Right atrium auricular region (tissue), 2 donors: ENCODE measurements at regions not wholly inside any gene's neighbourhood (a gene's known extent, or its start where the extent isn't known, plus 50 kb on each side); places are given as distances from the start of the nearest gene placed in this dataset.

Experiments used
- DNase-seq: peaks from one replicate; pipeline ENCODE4 v3.0.0-alpha.2; 2019; ENCODE audit warnings: low spot score
- H3K27ac ChIP-seq, 2 donors: fragments of 200-600 bp; sonication (generic); 1 replicate in 1 of 2; 2 replicates in 1 of 2; pipeline ENCODE4 v1.5.1; 2016 to 2019
- H3K27me3 ChIP-seq, 2 donors: fragments of 200-600 bp; sonication (generic); one replicate each; pipeline versions ENCODE4 v1.5.1 to v1.6.0; 2017 to 2019
- H3K36me3 ChIP-seq: fragments of 200-600 bp; sonication (generic); one replicate; pipeline ENCODE4 v1.5.1; 2016
- H3K4me1 ChIP-seq, 2 donors: fragments of 200-600 bp; sonication (generic); one replicate each; pipeline versions ENCODE4 v1.5.1 to v1.6.0; 2017 to 2019
- H3K4me3 ChIP-seq, 2 donors: fragments of 200-600 bp; sonication (generic); 1 replicate in 1 of 2; 2 replicates in 1 of 2; pipeline ENCODE4 v1.5.1; 2017 to 2019; ENCODE audit warnings: mild to moderate bottlenecking in 1 of 2, moderate library complexity in 1 of 2
- H3K9me3 ChIP-seq, 2 donors: fragments of 200-600 bp; sonication (generic); one replicate each; pipeline ENCODE4 v1.5.1; 2019
- TF ChIP-seq, protein P1 (sequence below), 2 donors: fragments of 200-600 bp; sonication (generic); IDR thresholded peaks; one replicate each; pipeline ENCODE4 v1.5.1; 2019; ENCODE audit warnings: antibody characterized with exemption in 2 of 2

GRCh38 chr15:69628256-69629093 is 175.9 kb downstream of the RPLP1 start:
- H3K4me3 ChIP-seq = no peak overlapping the region
- no peak for DNase-seq
- no peaks in the 10 kb centered on the region for H3K36me3 ChIP-seq
- no peak overlapping the region for H3K27ac ChIP-seq
- H3K4me1 ChIP-seq = no peaks in the 10 kb centered on the region
- TF ChIP-seq, protein P1, sequence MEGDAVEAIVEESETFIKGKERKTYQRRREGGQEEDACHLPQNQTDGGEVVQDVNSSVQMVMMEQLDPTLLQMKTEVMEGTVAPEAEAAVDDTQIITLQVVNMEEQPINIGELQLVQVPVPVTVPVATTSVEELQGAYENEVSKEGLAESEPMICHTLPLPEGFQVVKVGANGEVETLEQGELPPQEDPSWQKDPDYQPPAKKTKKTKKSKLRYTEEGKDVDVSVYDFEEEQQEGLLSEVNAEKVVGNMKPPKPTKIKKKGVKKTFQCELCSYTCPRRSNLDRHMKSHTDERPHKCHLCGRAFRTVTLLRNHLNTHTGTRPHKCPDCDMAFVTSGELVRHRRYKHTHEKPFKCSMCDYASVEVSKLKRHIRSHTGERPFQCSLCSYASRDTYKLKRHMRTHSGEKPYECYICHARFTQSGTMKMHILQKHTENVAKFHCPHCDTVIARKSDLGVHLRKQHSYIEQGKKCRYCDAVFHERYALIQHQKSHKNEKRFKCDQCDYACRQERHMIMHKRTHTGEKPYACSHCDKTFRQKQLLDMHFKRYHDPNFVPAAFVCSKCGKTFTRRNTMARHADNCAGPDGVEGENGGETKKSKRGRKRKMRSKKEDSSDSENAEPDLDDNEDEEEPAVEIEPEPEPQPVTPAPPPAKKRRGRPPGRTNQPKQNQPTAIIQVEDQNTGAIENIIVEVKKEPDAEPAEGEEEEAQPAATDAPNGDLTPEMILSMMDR (IDR thresholded peaks at IDR 0.05) = no peak
- H3K9me3 ChIP-seq = no peaks in the 10 kb centered on the region
- H3K27me3 ChIP-seq = no peaks in the 10 kb centered on the region

- Histone ChIP-seq H3K27ac (no peak overlapping the region), H3K27me3 (no peaks in the 10 kb centered on the region), H3K36me3 (no peaks in the 10 kb centered on the region), H3K9me3 (no peaks in the 10 kb centered on the region), H3K4me3 (no peak overlapping the region), H3K4me1 (no peaks in the 10 kb centered on the region)
- DNase-seq = no peak
- TF ChIP-seq, protein P1 (IDR thresholded peaks at IDR 0.05) = no peak
Measured at GRCh38 chr15:69629631-69630161, 177.1 kb downstream of the RPLP1 start.

- no peaks in the 10 kb centered on the region for H3K36me3 ChIP-seq
- DNase-seq = no peak
Measured at GRCh38 chr15:69631005-69631404, 178.4 kb downstream of the RPLP1 start.

DNA sequence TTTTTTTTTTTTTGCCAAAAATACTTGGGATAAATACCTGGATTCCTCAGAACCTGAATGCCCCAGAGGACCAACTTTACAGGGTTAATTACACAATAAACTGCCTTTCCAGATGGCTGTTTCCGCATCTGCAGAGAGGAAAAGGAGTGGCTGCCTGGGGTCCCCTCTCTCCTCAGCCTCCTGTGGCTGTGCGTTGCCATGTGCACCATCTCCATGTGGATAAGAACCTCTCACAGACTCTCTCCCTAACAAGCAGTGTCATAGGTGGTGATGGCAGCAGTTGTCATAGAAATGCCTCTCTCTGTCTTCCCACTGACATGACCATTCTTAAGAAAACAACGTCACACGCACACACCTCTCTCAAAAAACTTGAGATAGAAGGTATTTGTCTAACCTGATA is 179.4 kb downstream of the RPLP1 start:
- no peaks in the 10 kb centered on the region for H3K4me1 ChIP-seq
- no peak for DNase-seq
- no peaks in the 10 kb centered on the region for H3K9me3 ChIP-seq
- TF ChIP-seq, protein P1 (IDR thresholded peaks at IDR 0.05) = no peak
- no peak overlapping the region for H3K4me3 ChIP-seq
- no peaks in the 10 kb centered on the region for H3K27me3 ChIP-seq
- no peaks in the 10 kb centered on the region for H3K36me3 ChIP-seq
- no peak overlapping the region for H3K27ac ChIP-seq

More at GRCh38 chr15:69631005-69631404, 178.4 kb downstream of the RPLP1 start:
- TF ChIP-seq, protein P1 (IDR thresholded peaks at IDR 0.05) = no peak
- Histone ChIP-seq H3K4me1 (no peaks in the 10 kb centered on the region), H3K4me3 (no peak overlapping the region), H3K27ac (no peak overlapping the region), H3K9me3 (no peaks in the 10 kb centered on the region), H3K27me3 (no peaks in the 10 kb centered on the region)

DNA sequence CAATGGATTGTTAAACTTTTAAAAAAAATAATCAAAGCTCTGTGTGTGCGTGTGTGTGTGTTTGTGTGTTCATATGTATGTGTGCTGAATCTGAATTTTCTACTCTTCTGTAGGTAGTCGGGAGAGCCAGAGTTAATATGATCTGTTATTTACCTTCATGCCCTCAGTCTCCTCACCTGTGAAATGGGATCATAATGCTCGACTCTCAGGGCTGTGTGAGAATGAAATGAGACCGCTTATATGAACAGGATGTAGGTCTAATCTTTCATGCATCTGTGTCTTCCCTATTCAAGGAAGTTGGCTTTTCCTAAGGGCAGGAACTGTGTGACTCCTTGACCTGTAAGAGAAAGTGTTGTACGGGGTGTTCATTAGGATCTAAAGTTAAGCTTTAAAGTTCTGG is 182.2 kb downstream of the RPLP1 start:
- TF ChIP-seq, protein P1 (IDR thresholded peaks at IDR 0.05) = no peak
- no peaks in the 10 kb centered on the region for H3K36me3 ChIP-seq
- no peaks in the 10 kb centered on the region for H3K27me3 ChIP-seq
- no peak overlapping the region for H3K27ac ChIP-seq
- no peaks in the 10 kb centered on the region for H3K9me3 ChIP-seq
- DNase-seq = no peak
- no peak overlapping the region for H3K4me3 ChIP-seq
- no peaks in the 10 kb centered on the region for H3K4me1 ChIP-seq
